ENCODE measurements at regions not wholly inside any gene's neighbourhood (a gene's known extent, or its start where the extent isn't known, plus 50 kb on each side); places are given as distances from the start of the nearest gene placed in this dataset.
A peak's percentile ranks its signal among the peaks of the same experiment; 100 is the strongest.

DNA sequence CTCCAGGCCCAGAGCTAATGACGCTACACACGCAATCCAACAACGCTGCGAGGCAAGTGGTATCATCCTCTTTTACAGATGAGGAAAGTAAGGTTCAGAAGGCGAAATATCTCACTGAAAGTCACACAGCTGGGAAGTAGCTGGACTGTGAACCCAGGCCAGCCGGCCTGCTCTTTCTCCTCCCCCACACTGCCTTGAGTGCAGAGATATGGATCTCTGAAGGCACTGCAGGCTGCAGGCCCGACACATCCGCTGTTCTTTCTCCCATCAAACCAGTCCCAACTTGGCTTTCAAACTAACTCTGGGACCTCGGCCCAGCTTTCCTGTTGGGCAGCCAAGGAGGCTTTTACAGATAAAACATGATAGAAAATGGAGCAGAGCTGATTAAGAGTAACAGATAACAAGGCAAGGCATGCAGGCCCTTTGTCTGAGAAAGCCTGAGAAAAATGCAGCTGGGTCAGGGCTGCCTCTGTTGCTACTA is 64.0 kb upstream of the PTPRJ start (continued):
- TF ChIP-seq MTA2 (IDR thresholded peaks at IDR 0.05; ENCODE audit: low read depth) (0 out of 2 replicates have a peak, but pooled peaks have one; percentile 18), RBFOX2 (IDR thresholded peaks at IDR 0.05; ENCODE audit: low read depth, low read length) (no peak), ZNF75A (CRISPR knock-in tag; IDR thresholded peaks at IDR 0.05) (no peak), POLR3G (IDR thresholded peaks at IDR 0.05; ENCODE audit: extremely low read depth, insufficient read length, insufficient replicate concordance) (no peak), TAL1 (IDR thresholded peaks at IDR 0.05) (0 out of 2 replicates have a peak, but pooled peaks have one; percentile 36), CSDE1 (IDR thresholded peaks at IDR 0.05) (no peak), ZNF707 (CRISPR knock-in tag; conservative IDR thresholded peaks at IDR 0.05) (no peak), KLF16 (IDR thresholded peaks at IDR 0.05) (peak; percentile 65; the same call in 1 of the 2 replicates)
- TF ChIP-seq, protein P1, sequence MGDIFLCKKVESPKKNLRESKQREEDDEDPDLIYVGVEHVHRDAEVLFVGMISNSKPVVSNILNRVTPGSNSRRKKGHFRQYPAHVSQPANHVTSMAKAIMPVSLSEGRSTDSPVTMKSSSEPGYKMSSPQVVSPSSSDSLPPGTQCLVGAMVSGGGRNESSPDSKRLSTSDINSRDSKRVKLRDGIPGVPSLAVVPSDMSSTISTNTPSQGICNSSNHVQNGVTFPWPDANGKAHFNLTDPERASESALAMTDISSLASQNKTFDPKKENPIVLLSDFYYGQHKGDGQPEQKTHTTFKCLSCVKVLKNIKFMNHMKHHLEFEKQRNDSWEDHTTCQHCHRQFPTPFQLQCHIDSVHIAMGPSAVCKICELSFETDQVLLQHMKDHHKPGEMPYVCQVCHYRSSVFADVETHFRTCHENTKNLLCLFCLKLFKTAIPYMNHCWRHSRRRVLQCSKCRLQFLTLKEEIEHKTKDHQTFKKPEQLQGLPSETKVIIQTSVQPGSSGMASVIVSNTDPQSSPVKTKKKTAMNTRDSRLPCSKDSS (IDR thresholded peaks at IDR 0.05; ENCODE audit: low read depth, partially characterized antibody) = no peak
- TF ChIP-seq, protein P2, sequence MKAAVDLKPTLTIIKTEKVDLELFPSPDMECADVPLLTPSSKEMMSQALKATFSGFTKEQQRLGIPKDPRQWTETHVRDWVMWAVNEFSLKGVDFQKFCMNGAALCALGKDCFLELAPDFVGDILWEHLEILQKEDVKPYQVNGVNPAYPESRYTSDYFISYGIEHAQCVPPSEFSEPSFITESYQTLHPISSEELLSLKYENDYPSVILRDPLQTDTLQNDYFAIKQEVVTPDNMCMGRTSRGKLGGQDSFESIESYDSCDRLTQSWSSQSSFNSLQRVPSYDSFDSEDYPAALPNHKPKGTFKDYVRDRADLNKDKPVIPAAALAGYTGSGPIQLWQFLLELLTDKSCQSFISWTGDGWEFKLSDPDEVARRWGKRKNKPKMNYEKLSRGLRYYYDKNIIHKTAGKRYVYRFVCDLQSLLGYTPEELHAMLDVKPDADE (conservative IDR thresholded peaks at IDR 0.05; ENCODE audit: control insufficient read depth, low read depth, low read length) = no peak
- TF ChIP-seq, protein P3, sequence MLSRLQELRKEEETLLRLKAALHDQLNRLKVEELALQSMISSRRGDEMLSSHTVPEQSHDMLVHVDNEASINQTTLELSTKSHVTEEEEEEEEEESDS (CRISPR knock-in tag; IDR thresholded peaks at IDR 0.05) = no peak
- TF ChIP-seq, protein P4, sequence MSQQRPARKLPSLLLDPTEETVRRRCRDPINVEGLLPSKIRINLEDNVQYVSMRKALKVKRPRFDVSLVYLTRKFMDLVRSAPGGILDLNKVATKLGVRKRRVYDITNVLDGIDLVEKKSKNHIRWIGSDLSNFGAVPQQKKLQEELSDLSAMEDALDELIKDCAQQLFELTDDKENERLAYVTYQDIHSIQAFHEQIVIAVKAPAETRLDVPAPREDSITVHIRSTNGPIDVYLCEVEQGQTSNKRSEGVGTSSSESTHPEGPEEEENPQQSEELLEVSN (IDR thresholded peaks at IDR 0.05; ENCODE audit: borderline replicate concordance in 1 of 2, extremely low read depth in 1 of 2, insufficient read depth in 1 of 2, insufficient read length in 1 of 2, low read depth in 1 of 2, low read length in 1 of 2, poor library complexity in 1 of 2, severe bottlenecking in 1 of 2) = no peak
- TF ChIP-seq, protein P5, sequence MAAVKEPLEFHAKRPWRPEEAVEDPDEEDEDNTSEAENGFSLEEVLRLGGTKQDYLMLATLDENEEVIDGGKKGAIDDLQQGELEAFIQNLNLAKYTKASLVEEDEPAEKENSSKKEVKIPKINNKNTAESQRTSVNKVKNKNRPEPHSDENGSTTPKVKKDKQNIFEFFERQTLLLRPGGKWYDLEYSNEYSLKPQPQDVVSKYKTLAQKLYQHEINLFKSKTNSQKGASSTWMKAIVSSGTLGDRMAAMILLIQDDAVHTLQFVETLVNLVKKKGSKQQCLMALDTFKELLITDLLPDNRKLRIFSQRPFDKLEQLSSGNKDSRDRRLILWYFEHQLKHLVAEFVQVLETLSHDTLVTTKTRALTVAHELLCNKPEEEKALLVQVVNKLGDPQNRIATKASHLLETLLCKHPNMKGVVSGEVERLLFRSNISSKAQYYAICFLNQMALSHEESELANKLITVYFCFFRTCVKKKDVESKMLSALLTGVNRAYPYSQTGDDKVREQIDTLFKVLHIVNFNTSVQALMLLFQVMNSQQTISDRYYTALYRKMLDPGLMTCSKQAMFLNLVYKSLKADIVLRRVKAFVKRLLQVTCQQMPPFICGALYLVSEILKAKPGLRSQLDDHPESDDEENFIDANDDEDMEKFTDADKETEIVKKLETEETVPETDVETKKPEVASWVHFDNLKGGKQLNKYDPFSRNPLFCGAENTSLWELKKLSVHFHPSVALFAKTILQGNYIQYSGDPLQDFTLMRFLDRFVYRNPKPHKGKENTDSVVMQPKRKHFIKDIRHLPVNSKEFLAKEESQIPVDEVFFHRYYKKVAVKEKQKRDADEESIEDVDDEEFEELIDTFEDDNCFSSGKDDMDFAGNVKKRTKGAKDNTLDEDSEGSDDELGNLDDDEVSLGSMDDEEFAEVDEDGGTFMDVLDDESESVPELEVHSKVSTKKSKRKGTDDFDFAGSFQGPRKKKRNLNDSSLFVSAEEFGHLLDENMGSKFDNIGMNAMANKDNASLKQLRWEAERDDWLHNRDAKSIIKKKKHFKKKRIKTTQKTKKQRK (IDR thresholded peaks at IDR 0.05; ENCODE audit: borderline replicate concordance, low read depth, low read length) = no peak
- TF ChIP-seq, protein P6, sequence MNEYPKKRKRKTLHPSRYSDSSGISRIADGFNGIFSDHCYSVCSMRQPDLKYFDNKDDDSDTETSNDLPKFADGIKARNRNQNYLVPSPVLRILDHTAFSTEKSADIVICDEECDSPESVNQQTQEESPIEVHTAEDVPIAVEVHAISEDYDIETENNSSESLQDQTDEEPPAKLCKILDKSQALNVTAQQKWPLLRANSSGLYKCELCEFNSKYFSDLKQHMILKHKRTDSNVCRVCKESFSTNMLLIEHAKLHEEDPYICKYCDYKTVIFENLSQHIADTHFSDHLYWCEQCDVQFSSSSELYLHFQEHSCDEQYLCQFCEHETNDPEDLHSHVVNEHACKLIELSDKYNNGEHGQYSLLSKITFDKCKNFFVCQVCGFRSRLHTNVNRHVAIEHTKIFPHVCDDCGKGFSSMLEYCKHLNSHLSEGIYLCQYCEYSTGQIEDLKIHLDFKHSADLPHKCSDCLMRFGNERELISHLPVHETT (CRISPR knock-in tag; conservative IDR thresholded peaks at IDR 0.05 in 1 of 2, IDR thresholded peaks at IDR 0.05 in 1 of 2) = peak in 1 of 2 experiments; percentile 56; a peak in 1 of 4 replicates
- TF ChIP-seq, protein P7, sequence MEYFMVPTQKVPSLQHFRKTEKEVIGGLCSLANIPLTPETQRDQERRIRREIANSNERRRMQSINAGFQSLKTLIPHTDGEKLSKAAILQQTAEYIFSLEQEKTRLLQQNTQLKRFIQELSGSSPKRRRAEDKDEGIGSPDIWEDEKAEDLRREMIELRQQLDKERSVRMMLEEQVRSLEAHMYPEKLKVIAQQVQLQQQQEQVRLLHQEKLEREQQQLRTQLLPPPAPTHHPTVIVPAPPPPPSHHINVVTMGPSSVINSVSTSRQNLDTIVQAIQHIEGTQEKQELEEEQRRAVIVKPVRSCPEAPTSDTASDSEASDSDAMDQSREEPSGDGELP (CRISPR knock-in tag; IDR thresholded peaks at IDR 0.05; ENCODE audit: borderline replicate concordance) = peak; percentile 47; the same call in 1 of the 2 replicates

Measured in K562 (cell line).